ENCODE measurements at regions not wholly inside any gene's neighbourhood (a gene's known extent, or its start where the extent isn't known, plus 50 kb on each side); places are given as distances from the start of the nearest gene placed in this dataset.

- Histone ChIP-seq H3K36me3 (no peaks in the 10 kb centered on the region), H3K27me3 (no peaks in the 10 kb centered on the region), H3K27ac (peak overlapping the region in 7 of 12 donors; percentile 4 to 70 (median 50)), H3K4me1 (peaks cover 0 to 13% (median 1%) of the 10 kb centered on the region in 12 donors), H3K4me3 (no peak overlapping the region), H3K9me3 (no peaks in the 10 kb centered on the region)
- WGBS, 4 donors = 53 to 66% (median 59%) methylated on average over 11 of the region's 11 CpGs
- ATAC-seq (peak in 2 of 4 donors; percentile 20 to 82), DNase-seq (no peak)
- intact Hi-C loops (cut with DNase I) = loop anchor here in 7 of 10 donors (5.0 to 10.0 kb wide), 7 partner anchors 153 to 547 kb away; no protein-coding TSS in a partner anchor
- TF ChIP-seq POLR2A (IDR thresholded peaks at IDR 0.05) (no peak), CTCF (IDR thresholded peaks at IDR 0.05) (no peak)
These were observed 52.2 kb upstream of the ACKR3 start for GRCh38 chr2:236517251-236518031.
